CD4-positive, alpha-beta T cell (primary cell): ENCODE measurements at regions not wholly inside any gene's neighbourhood (a gene's known extent, or its start where the extent isn't known, plus 50 kb on each side); places are given as distances from the start of the nearest gene placed in this dataset.

Experiments used
- ATAC-seq: fragments of 200-7000 bp; cut with Tn5 transposase; one replicate; pipeline ENCODE4 v1.10.0; 2022; ENCODE audit warnings: mild to moderate bottlenecking; ENCODE audit not compliant: poor library complexity
- CTCF ChIA-PET: fragments of 350-600 bp; sonication (Branson Sonifier 250); formaldehyde crosslinking; loops from one replicate; lab custom pipeline; 2021; ENCODE audit warnings: antibody characterized with exemption, inconsistent platforms; lab: Charles Lee
- POLR2A ChIA-PET: fragments of 350-600 bp; sonication (Branson Sonifier 250); formaldehyde crosslinking; loops from one replicate; lab custom pipeline; 2021; ENCODE audit warnings: antibody characterized with exemption, inconsistent platforms; lab: Charles Lee
- DNase-seq, 14 experiments: peaks; one replicate each; pipeline ENCODE4 v3.0.0-alpha.2; 2013 to 2020; ENCODE audit warnings: mixed read lengths in 2 of 14
- H3K27ac ChIP-seq, 2 donors: one replicate each; pipeline versions ENCODE4 v1.5.1 to v1.7.0; 2013; ENCODE audit warnings: low read length in 2 of 2, low read depth in 1 of 2, mild to moderate bottlenecking in 1 of 2
- H3K27me3 ChIP-seq, 2 experiments: 1 replicate in 1 of 2; 2 replicates in 1 of 2; pipeline versions ENCODE4 v1.6.1 to v1.7.0; 2013; ENCODE audit warnings: low read length in 2 of 2, control low read depth in 1 of 2, mild to moderate bottlenecking in 1 of 2, moderate library complexity in 1 of 2; ENCODE audit not compliant: insufficient read depth in 2 of 2, control insufficient read depth in 1 of 2
- H3K36me3 ChIP-seq: one replicate; pipeline ENCODE4 v1.6.1; 2013; ENCODE audit warnings: low read length, control low read depth; ENCODE audit not compliant: insufficient read depth
- H3K4me1 ChIP-seq: one replicate; pipeline ENCODE4 v1.6.1; 2013; ENCODE audit warnings: low read length, control low read depth; ENCODE audit not compliant: insufficient read depth
- H3K4me3 ChIP-seq: one replicate; pipeline ENCODE4 v1.5.1; 2013; ENCODE audit warnings: mild to moderate bottlenecking, low read length, moderate library complexity
- H3K9me3 ChIP-seq, 2 experiments: 1 replicate in 1 of 2; 2 replicates in 1 of 2; pipeline versions ENCODE4 v1.6.1 to v1.7.0; 2013; ENCODE audit warnings: low read length in 2 of 2, mild to moderate bottlenecking in 2 of 2, control low read depth in 1 of 2, moderate library complexity in 1 of 2; ENCODE audit not compliant: control insufficient read depth in 1 of 2, insufficient read depth in 1 of 2
- H3K27ac Mint-ChIP-seq: one replicate; pipeline ENCODE4 v1.8.0; 2020; ENCODE audit warnings: mixed read lengths
- H3K27me3 Mint-ChIP-seq: one replicate; pipeline ENCODE4 v1.8.0; 2021; ENCODE audit warnings: mixed read lengths
- H3K36me3 Mint-ChIP-seq: one replicate; pipeline ENCODE4 v1.8.0; 2021; ENCODE audit warnings: low read depth, mixed read lengths
- H3K4me1 Mint-ChIP-seq: one replicate; pipeline ENCODE4 v1.8.0; 2021; ENCODE audit warnings: low read depth, mixed read lengths
- H3K4me3 Mint-ChIP-seq: one replicate; pipeline ENCODE4 v1.8.0; 2020; ENCODE audit warnings: mild to moderate bottlenecking, mixed read lengths
- H3K9me3 Mint-ChIP-seq: one replicate; pipeline ENCODE4 v1.8.0; 2020; ENCODE audit warnings: mixed read lengths
- intact Hi-C, 2 experiments: fragments of 100-400 bp; cut with DNase I in 1 of 2; cut with micrococcal nuclease in 1 of 2; formaldehyde crosslinking; loops; one replicate each; pipeline versions ENCODE4 v1.15.1 to v1.9.0; 2023 to 2025; cut with DNase I, micrococcal nuclease
- TF ChIP-seq, protein P1 (sequence below): fragments of 200-600 bp; IDR thresholded peaks from one replicate; pipeline ENCODE4 v1.8.0; 2022; ENCODE audit warnings: antibody characterized with exemption, mild to moderate bottlenecking

- Histone ChIP-seq H3K27ac (no peak overlapping the region), H3K4me1 (no peaks in the 10 kb centered on the region), H3K36me3 (no peaks in the 10 kb centered on the region), H3K9me3 (no peaks in the 10 kb centered on the region), H3K4me3 (no peak overlapping the region), H3K27me3 (no peaks in the 10 kb centered on the region)
- H3K9me3 Mint-ChIP-seq, result no peaks in the 10 kb centered on the region
- TF ChIP-seq, protein P1, sequence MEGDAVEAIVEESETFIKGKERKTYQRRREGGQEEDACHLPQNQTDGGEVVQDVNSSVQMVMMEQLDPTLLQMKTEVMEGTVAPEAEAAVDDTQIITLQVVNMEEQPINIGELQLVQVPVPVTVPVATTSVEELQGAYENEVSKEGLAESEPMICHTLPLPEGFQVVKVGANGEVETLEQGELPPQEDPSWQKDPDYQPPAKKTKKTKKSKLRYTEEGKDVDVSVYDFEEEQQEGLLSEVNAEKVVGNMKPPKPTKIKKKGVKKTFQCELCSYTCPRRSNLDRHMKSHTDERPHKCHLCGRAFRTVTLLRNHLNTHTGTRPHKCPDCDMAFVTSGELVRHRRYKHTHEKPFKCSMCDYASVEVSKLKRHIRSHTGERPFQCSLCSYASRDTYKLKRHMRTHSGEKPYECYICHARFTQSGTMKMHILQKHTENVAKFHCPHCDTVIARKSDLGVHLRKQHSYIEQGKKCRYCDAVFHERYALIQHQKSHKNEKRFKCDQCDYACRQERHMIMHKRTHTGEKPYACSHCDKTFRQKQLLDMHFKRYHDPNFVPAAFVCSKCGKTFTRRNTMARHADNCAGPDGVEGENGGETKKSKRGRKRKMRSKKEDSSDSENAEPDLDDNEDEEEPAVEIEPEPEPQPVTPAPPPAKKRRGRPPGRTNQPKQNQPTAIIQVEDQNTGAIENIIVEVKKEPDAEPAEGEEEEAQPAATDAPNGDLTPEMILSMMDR, result no peak
- ChIA-PET POLR2A (no interaction called here), CTCF (interaction anchor here (1.2 kb wide), 1 partner anchor 8 kb away, joined by 3 read pairs; no protein-coding TSS in a partner anchor)
- H3K4me1 Mint-ChIP-seq, result no peaks in the 10 kb centered on the region
- H3K4me3 Mint-ChIP-seq, result no peak overlapping the region
- DNase-seq (no peak), ATAC-seq (no peak)
- H3K36me3 Mint-ChIP-seq, result no peaks in the 10 kb centered on the region
- H3K27me3 Mint-ChIP-seq, result no peaks in the 10 kb centered on the region
- no peak overlapping the region for H3K27ac Mint-ChIP-seq
- intact Hi-C loops, result no loop called here
Measured at GRCh38 chr18:42289526-42289925, 334.5 kb downstream of the PIK3C3 start.

- no peaks in the 10 kb centered on the region for H3K36me3 Mint-ChIP-seq
- POLR2A ChIA-PET, result no interaction called here
- TF ChIP-seq, protein P1, result no peak
Measured at GRCh38 chr18:42290318-42291307, 335.6 kb downstream of the PIK3C3 start.

GRCh38 chr18:42292654-42293053 lies 337.6 kb downstream of the PIK3C3 start:
- ChIA-PET CTCF (no interaction called here), POLR2A (no interaction called here)
- Mint-ChIP-seq H3K27ac (no peak overlapping the region), H3K4me3 (no peak overlapping the region), H3K27me3 (no peaks in the 10 kb centered on the region), H3K9me3 (no peaks in the 10 kb centered on the region), H3K4me1 (no peaks in the 10 kb centered on the region), H3K36me3 (no peaks in the 10 kb centered on the region)
- intact Hi-C loops, result loop anchor here in 1 of 2 experiments (10.0 kb wide), 1 partner anchor 982 kb away; the partner anchor contains the start of gene SYT4
- ATAC-seq (no peak), DNase-seq (no peak)
- H3K27ac ChIP-seq, result no peak overlapping the region
- TF ChIP-seq, protein P1, result no peak
- no peaks in the 10 kb centered on the region for H3K4me1 ChIP-seq
- no peaks in the 10 kb centered on the region for H3K9me3 ChIP-seq
- no peaks in the 10 kb centered on the region for H3K27me3 ChIP-seq
- no peak overlapping the region for H3K4me3 ChIP-seq
- no peaks in the 10 kb centered on the region for H3K36me3 ChIP-seq

More at GRCh38 chr18:42290318-42291307, 335.6 kb downstream of the PIK3C3 start:
- H3K27me3 ChIP-seq, result no peaks in the 10 kb centered on the region
- H3K27ac ChIP-seq, result no peak overlapping the region
- no peaks in the 10 kb centered on the region for H3K9me3 Mint-ChIP-seq
- DNase-seq, result no peak
- no peaks in the 10 kb centered on the region for H3K36me3 ChIP-seq
- ATAC-seq, result no peak
- no peaks in the 10 kb centered on the region for H3K27me3 Mint-ChIP-seq
- no peak overlapping the region for H3K4me3 Mint-ChIP-seq
- intact Hi-C loops, result loop anchor here in 1 of 2 experiments (10.0 kb wide), 1 partner anchor 984 kb away; the partner anchor contains the start of gene SYT4
- no peak overlapping the region for H3K4me3 ChIP-seq
- no peaks in the 10 kb centered on the region for H3K9me3 ChIP-seq
- no peaks in the 10 kb centered on the region for H3K4me1 ChIP-seq
- no peak overlapping the region for H3K27ac Mint-ChIP-seq
- H3K4me1 Mint-ChIP-seq, result no peaks in the 10 kb centered on the region
- CTCF ChIA-PET, result interaction anchor here (0.6 to 1.2 kb wide), 3 partner anchors 8 to 38 kb away, joined by 3 to 4 read pairs (median 3); no protein-coding TSS in a partner anchor
